ENCODE measurements at regions not wholly inside any gene's neighbourhood (a gene's known extent, or its start where the extent isn't known, plus 50 kb on each side); places are given as distances from the start of the nearest gene placed in this dataset.

DNA sequence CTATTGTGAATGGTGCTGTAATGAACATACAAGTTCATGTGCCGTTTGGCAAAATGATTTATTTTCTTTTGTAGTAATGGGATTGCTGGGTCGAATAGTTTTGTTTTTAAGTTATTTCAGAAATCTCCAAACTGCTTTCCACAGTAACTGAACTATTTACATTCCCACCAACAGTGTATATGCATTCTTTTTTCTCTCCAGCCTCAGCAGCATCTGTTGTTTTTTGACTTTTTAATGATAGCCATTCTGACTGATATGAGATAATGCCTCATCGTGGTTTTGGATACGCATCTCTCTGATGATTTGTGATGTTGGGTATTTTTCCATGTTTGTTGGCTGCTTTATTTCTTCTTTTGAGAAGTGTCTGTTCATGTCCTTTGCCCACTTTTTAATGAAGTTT is 246.3 kb upstream of the ADGRL3 start:
- intact Hi-C loops (cut with micrococcal nuclease), result no loop called here
- H3K4me2 ChIP-seq (ENCODE audit: low read length), result no peak overlapping the region
- no peaks in the 10 kb centered on the region for H3K27me3 ChIP-seq (ENCODE audit: low read length)
- no peaks in the 10 kb centered on the region for H4K20me1 ChIP-seq (ENCODE audit: low read length)
- no peaks in the 10 kb centered on the region for H3K36me3 ChIP-seq (ENCODE audit: low read depth, low read length)
- no peak overlapping the region for H3K4me3 ChIP-seq (ENCODE audit: low read length)
- no TSS peak for BruUV-seq (replicated peaks)
- H3K27ac ChIP-seq (ENCODE audit: low read length), result no peak overlapping the region
- H2AFZ ChIP-seq (ENCODE audit: low read length), result no peak overlapping the region
- H3K9me3 ChIP-seq (ENCODE audit: low read length), result no peaks in the 10 kb centered on the region
- TF ChIP-seq EZH2 (IDR thresholded peaks at IDR 0.05; ENCODE audit: low read length, unreplicated experiment), result no peak
- TF ChIP-seq, protein P1, sequence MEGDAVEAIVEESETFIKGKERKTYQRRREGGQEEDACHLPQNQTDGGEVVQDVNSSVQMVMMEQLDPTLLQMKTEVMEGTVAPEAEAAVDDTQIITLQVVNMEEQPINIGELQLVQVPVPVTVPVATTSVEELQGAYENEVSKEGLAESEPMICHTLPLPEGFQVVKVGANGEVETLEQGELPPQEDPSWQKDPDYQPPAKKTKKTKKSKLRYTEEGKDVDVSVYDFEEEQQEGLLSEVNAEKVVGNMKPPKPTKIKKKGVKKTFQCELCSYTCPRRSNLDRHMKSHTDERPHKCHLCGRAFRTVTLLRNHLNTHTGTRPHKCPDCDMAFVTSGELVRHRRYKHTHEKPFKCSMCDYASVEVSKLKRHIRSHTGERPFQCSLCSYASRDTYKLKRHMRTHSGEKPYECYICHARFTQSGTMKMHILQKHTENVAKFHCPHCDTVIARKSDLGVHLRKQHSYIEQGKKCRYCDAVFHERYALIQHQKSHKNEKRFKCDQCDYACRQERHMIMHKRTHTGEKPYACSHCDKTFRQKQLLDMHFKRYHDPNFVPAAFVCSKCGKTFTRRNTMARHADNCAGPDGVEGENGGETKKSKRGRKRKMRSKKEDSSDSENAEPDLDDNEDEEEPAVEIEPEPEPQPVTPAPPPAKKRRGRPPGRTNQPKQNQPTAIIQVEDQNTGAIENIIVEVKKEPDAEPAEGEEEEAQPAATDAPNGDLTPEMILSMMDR (conservative IDR thresholded peaks at IDR 0.05; ENCODE audit: low read depth, low read length), result no peak
- TF ChIP-seq EZH2phosphoT487 (IDR thresholded peaks at IDR 0.05; ENCODE audit: borderline replicate concordance, low read length), result no peak
- CTCF ChIA-PET, result no interaction called here
- no peaks in the 10 kb centered on the region for H3K79me2 ChIP-seq (ENCODE audit: low read length)
- no peak for DNase-seq
- no peaks in the 10 kb centered on the region for H3F3A ChIP-seq (ENCODE audit: low read length, unreplicated experiment)
- H3K4me1 ChIP-seq (ENCODE audit: insufficient read depth, low read length), result no peaks in the 10 kb centered on the region
- ATAC-seq, result no peak
- H3K9me2 ChIP-seq (replicated peaks; ENCODE audit: low read length), result no peaks in the 10 kb centered on the region
- no peak overlapping the region for H3K9ac ChIP-seq (ENCODE audit: low read length)
- POLR2A ChIA-PET (ENCODE audit: unreplicated experiment), result no interaction called here

DNA sequence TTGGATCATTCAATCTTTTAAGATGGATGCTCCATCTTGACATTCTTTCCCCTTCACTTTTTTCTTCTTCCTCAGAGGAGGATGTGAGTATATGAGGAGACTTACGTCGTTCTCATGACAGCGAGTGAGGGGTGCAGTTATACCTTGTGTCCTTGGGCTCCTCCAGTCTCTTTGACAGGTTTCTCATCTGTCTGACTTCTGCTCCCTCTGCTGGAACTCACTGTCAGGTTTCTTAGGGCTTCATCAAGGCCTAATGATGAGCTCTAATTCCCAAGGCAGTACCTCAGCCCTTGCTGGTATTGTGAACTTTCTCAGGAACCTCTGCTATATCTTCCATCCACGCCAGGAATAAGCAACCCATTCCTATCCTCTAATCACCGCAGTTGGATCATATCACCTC is 237.8 kb upstream of the ADGRL3 start:
- Histone ChIP-seq H4K20me1 (ENCODE audit: low read length) (no peaks in the 10 kb centered on the region), H3K4me1 (ENCODE audit: insufficient read depth, low read length) (no peaks in the 10 kb centered on the region), H3K27ac (ENCODE audit: low read length) (no peak overlapping the region), H3K9ac (ENCODE audit: low read length) (no peak overlapping the region), H3K27me3 (ENCODE audit: low read length) (no peaks in the 10 kb centered on the region), H2AFZ (ENCODE audit: low read length) (no peak overlapping the region), H3F3A (ENCODE audit: low read length, unreplicated experiment) (no peaks in the 10 kb centered on the region), H3K4me3 (ENCODE audit: low read length) (no peak overlapping the region), H3K36me3 (ENCODE audit: low read depth, low read length) (no peaks in the 10 kb centered on the region), H3K4me2 (ENCODE audit: low read length) (no peak overlapping the region), H3K9me2 (replicated peaks; ENCODE audit: low read length) (no peaks in the 10 kb centered on the region), H3K9me3 (ENCODE audit: low read length) (no peaks in the 10 kb centered on the region), H3K79me2 (ENCODE audit: low read length) (no peaks in the 10 kb centered on the region)
- POLR2A ChIA-PET (ENCODE audit: unreplicated experiment), result no interaction called here
- intact Hi-C loops (cut with micrococcal nuclease), result no loop called here
- ATAC-seq (no peak; the same call in 1 of the 2 replicates), DNase-seq (peak; percentile 26)
- CTCF ChIA-PET, result interaction anchor here (1.0 kb wide), 1 partner anchor 37 kb away, joined by 5 read pairs; no protein-coding TSS in a partner anchor
- no TSS peak for BruUV-seq (replicated peaks)
- TF ChIP-seq EZH2 (IDR thresholded peaks at IDR 0.05; ENCODE audit: low read length, unreplicated experiment) (no peak), EZH2phosphoT487 (IDR thresholded peaks at IDR 0.05; ENCODE audit: borderline replicate concordance, low read length) (no peak)
- TF ChIP-seq, protein P1 (conservative IDR thresholded peaks at IDR 0.05; ENCODE audit: low read depth, low read length), result peak; percentile 39

DNA sequence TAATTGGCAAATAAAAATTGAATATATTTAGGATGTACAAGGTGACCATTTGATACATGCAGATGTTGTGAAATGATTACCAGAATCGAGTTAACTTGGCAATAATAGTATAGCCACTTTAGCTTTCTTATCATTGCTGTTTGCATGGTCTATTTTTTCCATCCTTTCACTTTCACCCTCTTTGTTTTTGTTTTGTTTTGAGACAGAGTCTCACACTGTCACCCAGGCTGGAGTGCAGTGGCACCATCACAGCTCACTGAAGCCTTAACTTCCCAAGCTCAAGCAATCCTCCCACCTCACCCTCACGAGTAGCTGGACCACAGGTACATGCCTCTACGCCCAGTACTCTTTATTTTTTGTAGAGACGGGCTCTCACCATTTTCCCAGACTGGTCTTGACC is 218.6 kb upstream of the ADGRL3 start:
- Histone ChIP-seq H3K27ac (ENCODE audit: low read length) (no peak overlapping the region), H3K9me2 (replicated peaks; ENCODE audit: low read length) (0 out of 2 replicates have a peak, but pooled peaks cover 2% of the 10 kb centered on the region), H4K20me1 (ENCODE audit: low read length) (no peaks in the 10 kb centered on the region), H3K9me3 (ENCODE audit: low read length) (no peaks in the 10 kb centered on the region), H3F3A (ENCODE audit: low read length, unreplicated experiment) (no peaks in the 10 kb centered on the region), H3K36me3 (ENCODE audit: low read depth, low read length) (no peaks in the 10 kb centered on the region), H3K9ac (ENCODE audit: low read length) (no peak overlapping the region), H2AFZ (ENCODE audit: low read length) (peak overlapping the region; percentile 45; the same call in 1 of the 2 replicates), H3K4me1 (ENCODE audit: insufficient read depth, low read length) (no peaks in the 10 kb centered on the region; the same call in 1 of the 2 replicates), H3K4me3 (ENCODE audit: low read length) (no peak overlapping the region), H3K27me3 (ENCODE audit: low read length) (no peaks in the 10 kb centered on the region), H3K79me2 (ENCODE audit: low read length) (no peaks in the 10 kb centered on the region), H3K4me2 (ENCODE audit: low read length) (no peak overlapping the region)
- intact Hi-C loops (cut with micrococcal nuclease), result no loop called here
- TF ChIP-seq, protein P1 (conservative IDR thresholded peaks at IDR 0.05; ENCODE audit: low read depth, low read length), result no peak
- TF ChIP-seq EZH2 (IDR thresholded peaks at IDR 0.05; ENCODE audit: low read length, unreplicated experiment), result no peak
- no peak for TF ChIP-seq EZH2phosphoT487 (IDR thresholded peaks at IDR 0.05; ENCODE audit: borderline replicate concordance, low read length)
- POLR2A ChIA-PET (ENCODE audit: unreplicated experiment), result no interaction called here
- CTCF ChIA-PET, result no interaction called here
- DNase-seq, result no peak
- no peak for ATAC-seq
- BruUV-seq (replicated peaks), result no TSS peak

Data from PC-3 (cell line).